ENCODE measurements at regions not wholly inside any gene's neighbourhood (a gene's known extent, or its start where the extent isn't known, plus 50 kb on each side); places are given as distances from the start of the nearest gene placed in this dataset.

GRCh38 chr5:68494771-68495170 lies 279.2 kb downstream of the PIK3R1 start:
- no peak for TF ChIP-seq CTCF (IDR thresholded peaks at IDR 0.05; ENCODE audit: insufficient read depth, low read depth, low read length)
- Histone ChIP-seq H3K4me3 (ENCODE audit: low read depth, low read length) (no peak overlapping the region), H3K36me3 (ENCODE audit: control insufficient read depth, insufficient read depth, low read length) (no peaks in the 10 kb centered on the region), H3K27me3 (ENCODE audit: control insufficient read depth, insufficient read depth, low read length) (no peaks in the 10 kb centered on the region)
- ChIA-PET POLR2A (no interaction called here), CTCF (interaction anchor here (0.7 kb wide), 2 partner anchors 8 to 25 kb away, joined by 3 read pairs; no protein-coding TSS in a partner anchor)
- DNase-seq (ENCODE audit: low read depth), result no peak

GRCh38 chr5:68499987-68500386 lies 284.4 kb downstream of the PIK3R1 start:
- CTCF ChIA-PET, result no interaction called here
- POLR2A ChIA-PET, result interaction anchor here (0.7 kb wide), 1 partner anchor 232 kb away, joined by 18 read pairs; no protein-coding TSS in a partner anchor
- no peak for DNase-seq (ENCODE audit: low read depth)

GRCh38 chr5:68500813-68501212 lies 285.3 kb downstream of the PIK3R1 start:
- DNase-seq (ENCODE audit: low read depth), result no peak
- H3K4me3 ChIP-seq (ENCODE audit: low read depth, low read length), result no peak overlapping the region
- no peak for TF ChIP-seq CTCF (IDR thresholded peaks at IDR 0.05; ENCODE audit: insufficient read depth, low read depth, low read length)

More at GRCh38 chr5:68499987-68500386, 284.4 kb downstream of the PIK3R1 start:
- H3K27me3 ChIP-seq (ENCODE audit: control insufficient read depth, insufficient read depth, low read length), result no peaks in the 10 kb centered on the region
- no peak overlapping the region for H3K4me3 ChIP-seq (ENCODE audit: low read depth, low read length)
- H3K36me3 ChIP-seq (ENCODE audit: control insufficient read depth, insufficient read depth, low read length), result no peaks in the 10 kb centered on the region
- no peak for TF ChIP-seq CTCF (IDR thresholded peaks at IDR 0.05; ENCODE audit: insufficient read depth, low read depth, low read length)

GRCh38 chr5:68502531-68502930 lies 287.0 kb downstream of the PIK3R1 start:
- ChIA-PET CTCF (interaction anchor here (0.8 to 1.4 kb wide), 4 partner anchors 12 to 41 kb away, joined by 3 to 4 read pairs (median 4); no protein-coding TSS in a partner anchor), POLR2A (no interaction called here)
- Histone ChIP-seq H3K36me3 (ENCODE audit: control insufficient read depth, insufficient read depth, low read length) (no peaks in the 10 kb centered on the region), H3K4me3 (ENCODE audit: low read depth, low read length) (no peak overlapping the region), H3K27me3 (ENCODE audit: control insufficient read depth, insufficient read depth, low read length) (no peaks in the 10 kb centered on the region)
- DNase-seq (ENCODE audit: low read depth), result no peak
- no peak for TF ChIP-seq CTCF (IDR thresholded peaks at IDR 0.05; ENCODE audit: insufficient read depth, low read depth, low read length)

More at GRCh38 chr5:68500813-68501212, 285.3 kb downstream of the PIK3R1 start:
- ChIA-PET POLR2A (no interaction called here), CTCF (no interaction called here)
- H3K36me3 ChIP-seq (ENCODE audit: control insufficient read depth, insufficient read depth, low read length), result no peaks in the 10 kb centered on the region
- no peaks in the 10 kb centered on the region for H3K27me3 ChIP-seq (ENCODE audit: control insufficient read depth, insufficient read depth, low read length)

GRCh38 chr5:68504306-68504705 lies 288.8 kb downstream of the PIK3R1 start:
- ChIA-PET CTCF (interaction anchor here (0.9 to 1.7 kb wide), 3 partner anchors 20 to 218 kb away, joined by 3 to 5 read pairs (median 3); no protein-coding TSS in a partner anchor), POLR2A (interaction anchor here (0.5 kb wide), 1 partner anchor 865 kb away, joined by 3 read pairs; no protein-coding TSS in a partner anchor)
- TF ChIP-seq CTCF (IDR thresholded peaks at IDR 0.05; ENCODE audit: insufficient read depth, low read depth, low read length), result no peak
- Histone ChIP-seq H3K36me3 (ENCODE audit: control insufficient read depth, insufficient read depth, low read length) (no peaks in the 10 kb centered on the region), H3K4me3 (ENCODE audit: low read depth, low read length) (no peak overlapping the region), H3K27me3 (ENCODE audit: control insufficient read depth, insufficient read depth, low read length) (no peaks in the 10 kb centered on the region)
- DNase-seq (ENCODE audit: low read depth), result no peak

Measured in BJ (cell line).